ENCODE measurements at regions not wholly inside any gene's neighbourhood (a gene's known extent, or its start where the extent isn't known, plus 50 kb on each side); places are given as distances from the start of the nearest gene placed in this dataset.
"Not testable (repeated sequence)": the region's sequence is repeated elsewhere in the genome, so short reads cannot be mapped to it uniquely, and the experiment has no call there.

- DNase-seq (ENCODE audit: low read depth in 2 of 3, low spot score in 1 of 3) = no peak
These were observed 139.7 kb upstream of the PCGF5 start for GRCh38 chr10:91080776-91081175.

DNA sequence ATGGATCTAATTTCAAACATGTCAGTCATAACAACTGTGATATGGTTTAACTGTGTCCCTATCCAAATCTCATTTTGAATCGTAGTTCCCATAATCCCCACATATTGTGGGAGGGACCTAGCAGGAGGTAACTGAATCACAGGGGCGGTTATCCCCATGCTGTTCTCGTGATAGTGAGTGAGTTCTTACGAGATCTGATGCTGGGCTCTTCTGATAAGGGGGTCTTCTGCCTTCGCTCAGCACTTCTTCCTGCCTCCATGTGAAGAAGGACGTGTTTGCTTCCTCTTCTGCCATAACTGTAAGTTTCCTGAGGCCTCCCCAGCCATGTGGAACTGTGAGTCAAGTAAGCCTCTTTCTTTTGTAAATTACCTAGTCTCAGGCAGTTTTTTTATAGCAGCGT, 138.0 kb upstream of the PCGF5 start:
- no peak for DNase-seq (ENCODE audit: low read depth in 2 of 3, low spot score in 1 of 3)

DNA sequence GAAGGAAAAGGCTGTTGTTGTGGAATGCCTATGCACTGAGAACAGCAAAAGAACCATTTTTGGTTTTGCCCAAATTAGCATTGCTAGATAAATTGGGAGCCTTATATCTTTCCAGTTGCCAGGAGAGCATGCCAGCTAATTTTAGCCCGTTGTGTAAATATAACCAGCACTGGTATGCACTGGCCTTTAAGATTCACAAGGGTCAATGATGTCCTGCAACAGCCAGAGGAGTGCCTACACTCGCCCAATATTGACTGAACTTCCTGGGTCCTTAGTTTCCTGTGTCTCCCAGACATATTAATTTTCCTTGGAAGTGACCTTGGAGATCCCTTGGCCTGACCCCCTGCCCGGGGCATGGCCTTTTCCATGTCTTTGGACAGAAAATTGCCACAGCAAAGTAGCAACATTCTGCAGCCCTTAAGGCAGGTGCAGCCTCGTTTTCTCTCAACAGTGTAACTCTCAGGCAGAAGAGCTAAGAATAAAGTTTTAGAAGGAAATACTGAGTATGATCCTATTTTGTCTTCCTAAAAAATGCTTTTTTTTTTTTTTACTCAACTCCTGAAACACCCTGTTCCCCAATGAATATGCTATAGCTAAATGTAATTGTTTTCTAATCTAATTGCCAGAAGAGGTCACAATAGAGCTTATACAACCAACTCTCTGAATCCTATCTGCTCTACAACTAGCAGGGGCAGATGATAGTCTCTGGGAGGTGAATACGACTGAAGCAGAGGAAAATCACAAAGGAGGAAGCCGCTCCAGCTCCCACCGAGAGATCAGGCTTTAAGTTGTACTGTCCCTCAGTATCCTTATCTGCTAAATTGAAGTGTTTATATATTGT, 131.9 kb upstream of the PCGF5 start:
- no peak for DNase-seq (ENCODE audit: low read depth in 2 of 3, low spot score in 1 of 3)

DNA sequence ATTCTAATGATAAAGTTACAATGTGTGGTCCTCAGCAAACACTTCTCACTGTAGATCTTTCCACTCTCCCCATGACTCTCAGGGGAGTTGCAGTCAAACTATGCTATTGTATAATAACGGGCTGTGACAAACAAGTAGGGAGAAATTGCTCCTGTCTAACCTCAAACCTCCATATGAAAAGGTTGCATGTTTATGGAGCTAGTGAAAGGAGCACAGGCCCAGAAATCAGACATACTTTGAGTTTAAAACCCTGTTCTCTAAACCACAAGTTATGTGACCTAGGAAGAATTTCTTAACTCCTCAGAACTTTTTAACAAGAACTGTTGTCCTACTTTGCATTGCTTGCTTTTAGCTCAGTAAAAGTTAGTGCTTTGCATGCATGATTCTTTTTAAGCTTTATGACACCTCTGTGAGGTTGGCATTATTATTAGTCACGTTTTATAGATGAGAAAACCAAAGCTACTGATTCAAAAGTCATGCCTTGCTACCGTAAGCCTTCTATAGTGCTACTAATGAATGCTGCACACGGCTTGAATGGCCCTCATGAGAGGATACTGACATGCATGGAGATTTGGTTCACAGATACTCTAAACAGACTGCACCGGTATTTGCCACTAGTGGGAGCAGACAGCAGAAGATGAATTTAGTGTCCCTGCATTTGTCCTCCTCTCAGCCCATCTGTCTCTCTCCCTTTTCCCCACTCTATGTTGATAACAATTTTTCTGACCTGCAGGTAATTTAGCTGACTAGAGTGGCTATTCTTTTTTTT, 129.5 kb upstream of the PCGF5 start:
- DNase-seq (ENCODE audit: low read depth in 2 of 3, low spot score in 1 of 3) = no peak

GRCh38 chr10:91091780-91092179, 128.7 kb upstream of the PCGF5 start:
- no peak for DNase-seq (ENCODE audit: low read depth in 2 of 3, low spot score in 1 of 3)

DNA sequence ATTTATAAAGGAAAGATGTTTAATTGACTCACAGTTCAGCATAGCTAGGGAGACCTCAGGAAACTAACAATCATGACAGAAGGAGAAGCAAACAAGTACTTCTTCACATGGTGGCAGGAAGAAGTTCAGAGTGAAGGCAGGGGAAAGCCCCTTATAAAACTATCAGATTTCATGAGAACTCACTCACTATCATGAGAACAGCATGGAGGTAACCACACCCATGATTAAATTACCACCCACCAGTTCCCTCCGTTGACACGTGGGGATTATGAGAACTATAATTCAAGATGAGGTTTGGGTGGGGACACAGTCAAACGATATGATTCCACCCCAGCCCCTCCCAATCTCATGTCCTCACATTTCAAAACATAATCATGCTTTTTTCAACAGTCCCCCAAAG, 124.2 kb upstream of the PCGF5 start:
- DNase-seq (ENCODE audit: low read depth in 2 of 3, low spot score in 1 of 3) = no peak

GRCh38 chr10:91097313-91097712, 123.2 kb upstream of the PCGF5 start:
- no peak for DNase-seq (ENCODE audit: low read depth in 2 of 3, low spot score in 1 of 3)

- DNase-seq (ENCODE audit: low read depth in 2 of 3, low spot score in 1 of 3) = not testable (repeated sequence)
These were observed 122.4 kb upstream of the PCGF5 start for GRCh38 chr10:91098021-91098420.

DNA sequence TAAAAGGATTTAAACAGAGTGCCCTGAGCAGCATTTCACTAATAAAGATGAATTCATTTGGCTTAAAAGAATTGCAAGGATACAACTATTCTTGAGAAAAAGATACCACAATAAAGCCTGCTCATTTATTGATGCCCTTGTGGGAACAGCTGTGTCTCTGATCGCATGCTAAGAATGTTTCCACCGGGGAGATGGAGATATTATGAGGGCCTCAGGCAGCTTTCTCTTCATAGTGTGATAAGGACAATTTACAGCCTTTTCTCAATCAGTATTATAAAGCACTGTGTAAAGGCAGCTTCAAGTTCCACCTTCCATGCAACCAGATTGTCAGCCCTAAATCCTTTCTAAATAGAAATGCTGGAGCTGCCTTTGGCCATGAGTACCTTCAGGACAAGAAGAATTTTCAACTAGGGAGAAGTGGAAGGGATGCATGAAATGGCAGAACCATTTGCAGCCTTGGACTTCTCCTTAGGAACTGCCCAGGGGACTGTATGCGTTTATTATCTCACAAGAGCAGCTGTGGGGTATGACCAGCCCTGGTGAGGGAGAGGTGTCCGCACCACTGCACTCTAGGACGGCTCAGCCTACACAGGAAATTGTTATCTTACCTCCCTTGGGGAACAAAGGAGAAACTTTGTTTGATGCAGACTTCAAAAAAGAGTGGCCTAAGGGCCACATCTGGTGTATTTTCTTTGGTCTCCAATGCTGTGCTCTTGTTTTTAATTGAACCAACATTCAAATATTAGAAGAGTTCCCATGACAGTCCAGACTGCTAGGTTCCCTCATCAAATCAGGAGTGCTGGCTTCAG, 116.9 kb upstream of the PCGF5 start:
- DNase-seq (ENCODE audit: low read depth in 2 of 3, low spot score in 1 of 3) = no peak

GRCh38 chr10:91104193-91105041, 116.0 kb upstream of the PCGF5 start:
- DNase-seq (ENCODE audit: low read depth in 2 of 3, low spot score in 1 of 3) = no peak

- DNase-seq (ENCODE audit: low read depth in 2 of 3, low spot score in 1 of 3) = no peak
These were observed 115.2 kb upstream of the PCGF5 start for GRCh38 chr10:91105269-91105668.

DNA sequence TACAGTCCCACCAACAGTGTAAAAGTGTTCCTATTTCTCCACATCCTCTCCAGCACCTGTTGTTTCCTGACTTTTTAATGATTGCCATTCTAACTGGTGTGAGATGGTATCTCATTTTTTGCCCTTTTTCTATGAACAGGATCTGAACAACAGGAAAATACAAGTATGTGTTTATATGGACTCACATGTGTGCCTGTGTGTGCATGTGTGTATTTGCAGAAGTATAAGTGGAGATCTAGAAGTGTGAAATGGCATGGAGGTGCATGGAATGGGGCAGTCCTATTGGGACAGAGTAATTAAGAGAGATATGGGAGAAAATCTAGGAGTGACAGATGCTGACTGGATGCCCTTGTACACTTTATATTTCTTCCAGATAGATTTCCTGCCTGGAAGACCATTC, 111.6 kb upstream of the PCGF5 start:
- DNase-seq (ENCODE audit: low read depth in 2 of 3, low spot score in 1 of 3) = no peak

DNA sequence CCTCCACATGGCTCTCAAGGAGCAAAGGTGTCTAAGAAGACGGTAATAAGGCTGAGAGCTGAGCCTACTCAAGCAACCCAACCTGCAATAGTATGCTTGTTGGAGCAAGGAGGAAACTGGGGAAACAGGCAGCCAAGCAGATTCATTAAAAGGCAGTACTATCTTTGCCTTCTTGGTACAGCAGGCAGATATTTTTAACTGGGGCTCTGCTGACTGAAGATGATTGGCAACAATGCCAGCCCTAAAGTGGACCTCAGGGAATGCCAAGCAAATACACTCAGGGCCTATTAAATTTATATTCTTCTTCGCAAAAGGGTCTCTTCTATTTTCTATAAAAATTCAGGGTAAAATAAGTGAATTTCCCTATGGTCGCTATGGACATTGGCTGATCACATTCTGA, 109.4 kb upstream of the PCGF5 start:
- no peak for DNase-seq (ENCODE audit: low read depth in 2 of 3, low spot score in 1 of 3)

GRCh38 chr10:91115618-91116390, 104.7 kb upstream of the PCGF5 start:
- DNase-seq (ENCODE audit: low read depth in 2 of 3, low spot score in 1 of 3) = no peak

GRCh38 chr10:91117505-91117904, 103.0 kb upstream of the PCGF5 start:
- no peak for DNase-seq (ENCODE audit: low read depth in 2 of 3, low spot score in 1 of 3)

GRCh38 chr10:91120348-91120747, 100.1 kb upstream of the PCGF5 start:
- DNase-seq (ENCODE audit: low read depth in 2 of 3, low spot score in 1 of 3) = no peak

DNA sequence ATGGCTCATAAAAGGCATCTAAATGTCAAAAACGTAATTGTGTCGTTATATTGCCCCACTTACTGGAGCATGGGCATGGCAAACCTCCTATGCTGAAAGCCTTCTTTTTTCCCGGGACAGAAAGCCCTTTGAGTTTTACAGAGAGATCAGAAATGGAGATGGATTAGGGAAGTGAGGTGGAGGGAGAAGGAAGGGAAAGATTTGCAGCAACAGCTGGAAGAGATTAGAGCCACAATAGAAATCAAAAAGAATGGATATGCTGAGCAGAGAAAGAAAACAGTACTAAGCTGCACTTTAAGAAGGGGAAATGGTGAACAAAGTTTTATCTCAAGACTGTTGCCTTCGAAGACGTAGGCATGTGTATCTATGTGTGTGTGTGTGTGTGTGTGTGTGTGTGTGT, 97.2 kb upstream of the PCGF5 start:
- DNase-seq (ENCODE audit: low read depth in 2 of 3, low spot score in 1 of 3) = no peak

- no peak for DNase-seq (ENCODE audit: low read depth in 2 of 3, low spot score in 1 of 3)
These were observed 96.4 kb upstream of the PCGF5 start for GRCh38 chr10:91124016-91124415.

DNA sequence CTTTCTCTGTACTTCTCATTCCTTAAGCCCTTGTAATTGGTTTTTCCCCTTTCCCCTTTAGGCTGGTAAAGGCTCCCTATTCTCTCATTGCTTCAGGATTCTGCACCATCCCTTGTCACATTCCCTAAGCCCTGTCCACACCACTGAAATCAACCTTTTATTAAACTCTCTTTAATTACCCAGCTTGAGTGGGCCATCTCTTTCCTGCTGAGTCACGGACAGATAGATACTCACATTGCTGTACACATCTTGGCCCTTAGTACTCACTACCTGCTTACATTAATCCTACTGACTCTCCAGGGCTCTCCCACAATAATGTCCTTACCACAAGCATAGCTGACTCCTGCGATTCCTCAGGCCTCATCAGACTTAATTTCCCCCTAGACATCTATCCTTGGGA, 94.0 kb upstream of the PCGF5 start:
- DNase-seq (ENCODE audit: low read depth in 2 of 3, low spot score in 1 of 3) = no peak
